Right ventricle myocardium inferior (tissue), 1 donor: ENCODE measurements at regions not wholly inside any gene's neighbourhood (a gene's known extent, or its start where the extent isn't known, plus 50 kb on each side); places are given as distances from the start of the nearest gene placed in this dataset.

Source experiments
- ATAC-seq: fragments of 200-7000 bp; cut with Tn5 transposase; one replicate; pipeline ENCODE4 v1.9.1; 2020; ENCODE audit warnings: mild to moderate bottlenecking, moderate library complexity
- DNase-seq: peaks from one replicate; pipeline ENCODE4 v3.0.0; 2021; ENCODE audit errors: missing footprints
- intact Hi-C: fragments of 100-400 bp; cut with DNase I; formaldehyde crosslinking; loops from one replicate; pipeline ENCODE4 v1.11.0; 2022
- donor health status: DM: no; HTN: yes; CAD: no; lungs with severe emphysema.

- ATAC-seq (no peak), DNase-seq (no peak)
- intact Hi-C loops, result no loop called here
These were observed 118.2 kb upstream of the BLID start for GRCh38 chr11:122234257-122234656.

GRCh38 chr11:122232985-122233384 is 117.0 kb upstream of the BLID start:
- intact Hi-C loops, result no loop called here
- no peak for ATAC-seq

GRCh38 chr11:122230385-122230755 is 114.4 kb upstream of the BLID start:
- DNase-seq (no peak), ATAC-seq (no peak)
- intact Hi-C loops, result no loop called here

More at GRCh38 chr11:122232985-122233384, 117.0 kb upstream of the BLID start:
- no peak for DNase-seq

- DNase-seq (no peak), ATAC-seq (no peak)
- intact Hi-C loops, result no loop called here
These were observed 113.7 kb upstream of the BLID start for GRCh38 chr11:122229481-122230384.

GRCh38 chr11:122229078-122229477 is 113.1 kb upstream of the BLID start:
- no peak for DNase-seq
- no peak for ATAC-seq
- intact Hi-C loops, result no loop called here

- DNase-seq, result no peak
- ATAC-seq, result no peak
- intact Hi-C loops, result no loop called here
These were observed 110.9 kb upstream of the BLID start for GRCh38 chr11:122226810-122227379.

GRCh38 chr11:122224867-122225266 is 108.9 kb upstream of the BLID start:
- intact Hi-C loops, result no loop called here
- DNase-seq (no peak), ATAC-seq (no peak)

GRCh38 chr11:122220321-122220720 is 104.3 kb upstream of the BLID start:
- ATAC-seq (no peak), DNase-seq (no peak)
- intact Hi-C loops, result no loop called here

- intact Hi-C loops, result loop anchor here (5.0 to 10.0 kb wide), 3 partner anchors 73 to 223 kb away; no protein-coding TSS in a partner anchor
- ATAC-seq (no peak), DNase-seq (no peak)
These were observed 103.8 kb upstream of the BLID start for GRCh38 chr11:122219791-122220190.

- intact Hi-C loops, result loop anchor here (1.0 to 10.0 kb wide), 4 partner anchors 77 to 290 kb away; no protein-coding TSS in a partner anchor
- DNase-seq, result peak; percentile 87
- ATAC-seq, result peak; percentile 98
These were observed 99.4 kb upstream of the BLID start for GRCh38 chr11:122215244-122215992.

- intact Hi-C loops, result loop anchor here (10.0 kb wide), 1 partner anchor 150 kb away; no protein-coding TSS in a partner anchor
- DNase-seq (no peak), ATAC-seq (no peak)
These were observed 98.6 kb upstream of the BLID start for GRCh38 chr11:122214567-122214966.

GRCh38 chr11:122214080-122214479 is 98.1 kb upstream of the BLID start:
- intact Hi-C loops, result loop anchor here (10.0 kb wide), 1 partner anchor 151 kb away; no protein-coding TSS in a partner anchor
- ATAC-seq, result no peak
- no peak for DNase-seq

GRCh38 chr11:122213171-122213570 is 97.2 kb upstream of the BLID start:
- intact Hi-C loops, result loop anchor here (10.0 kb wide), 1 partner anchor 152 kb away; no protein-coding TSS in a partner anchor
- no peak for ATAC-seq
- no peak for DNase-seq

- intact Hi-C loops, result loop anchor here (10.0 kb wide), 1 partner anchor 154 kb away; no protein-coding TSS in a partner anchor
- ATAC-seq (peak; percentile 21), DNase-seq (no peak)
These were observed 94.5 kb upstream of the BLID start for GRCh38 chr11:122210367-122210997.

- intact Hi-C loops, result loop anchor here (5.0 to 10.0 kb wide), 2 partner anchors 155 to 187 kb away; no protein-coding TSS in a partner anchor
- DNase-seq (no peak), ATAC-seq (peak; percentile 78)
These were observed 93.8 kb upstream of the BLID start for GRCh38 chr11:122209619-122210366.

- ATAC-seq, result no peak
- no peak for DNase-seq
- intact Hi-C loops, result loop anchor here (5.0 kb wide), 1 partner anchor 186 kb away; no protein-coding TSS in a partner anchor
These were observed 92.1 kb upstream of the BLID start for GRCh38 chr11:122207921-122208764.

GRCh38 chr11:122207505-122207904 is 91.5 kb upstream of the BLID start:
- DNase-seq, result no peak
- ATAC-seq, result no peak
- intact Hi-C loops, result loop anchor here (5.0 kb wide), 1 partner anchor 185 kb away; no protein-coding TSS in a partner anchor
